Activated CD4-positive, alpha-beta T cell treated with anti-CD3 and anti-CD28 coated beads, Interleukin-2, amount 10 ng/mL, durations not matched to agents 7 days and 5 days (primary cell): ENCODE measurements at regions not wholly inside any gene's neighbourhood (a gene's known extent, or its start where the extent isn't known, plus 50 kb on each side); places are given as distances from the start of the nearest gene placed in this dataset.

Source experiments
- CTCF ChIA-PET: fragments of 350-600 bp; sonication (Branson Sonifier 250); formaldehyde crosslinking; loops from one replicate; lab custom pipeline; 2021; ENCODE audit warnings: antibody characterized with exemption; lab: Charles Lee
- POLR2A ChIA-PET: fragments of 350-600 bp; sonication (Branson Sonifier 250); formaldehyde crosslinking; loops from one replicate; lab custom pipeline; 2021; ENCODE audit warnings: antibody characterized with exemption; lab: Charles Lee
- DNase-seq: peaks from one replicate; pipeline ENCODE4 v3.0.0-alpha.2; 2020
- H3K27ac Mint-ChIP-seq: one replicate; pipeline ENCODE4 v1.8.0; 2021; ENCODE audit warnings: mild to moderate bottlenecking, moderate library complexity, mixed read lengths
- H3K27me3 Mint-ChIP-seq: one replicate; pipeline ENCODE4 v1.8.0; 2021; ENCODE audit warnings: mixed read lengths
- H3K36me3 Mint-ChIP-seq: one replicate; pipeline ENCODE4 v1.8.0; 2021; ENCODE audit warnings: low read depth, mixed read lengths
- H3K4me1 Mint-ChIP-seq: one replicate; pipeline ENCODE4 v1.8.0; 2021; ENCODE audit warnings: mixed read lengths
- H3K4me3 Mint-ChIP-seq: one replicate; pipeline ENCODE4 v1.8.0; 2021; ENCODE audit warnings: mild to moderate bottlenecking, moderate library complexity, mixed read lengths
- H3K9me3 Mint-ChIP-seq: one replicate; pipeline ENCODE4 v1.8.0; 2021; ENCODE audit warnings: mixed read lengths

DNA sequence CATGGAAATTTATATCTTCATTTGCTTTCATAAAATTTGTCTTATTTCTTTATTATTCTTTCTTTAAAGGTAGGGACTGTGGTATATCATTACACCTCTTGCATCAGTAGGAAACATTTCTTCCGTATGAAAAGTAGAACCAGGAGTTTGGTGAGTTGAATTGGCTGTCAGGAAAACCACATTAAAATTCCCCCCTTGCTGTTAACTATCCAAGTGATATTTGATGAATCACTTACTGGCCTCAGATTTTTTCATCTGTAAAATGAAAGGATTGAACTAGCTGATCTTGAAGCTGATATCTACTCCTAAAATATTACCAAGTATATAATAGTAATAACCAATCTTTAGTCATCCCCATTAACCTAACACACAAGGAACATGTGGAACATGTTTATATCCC is 460.9 kb downstream of the GJA1 start:
- ChIA-PET CTCF (no interaction called here), POLR2A (no interaction called here)
- Mint-ChIP-seq H3K9me3 (no peaks in the 10 kb centered on the region), H3K27me3 (no peaks in the 10 kb centered on the region), H3K27ac (no peak overlapping the region), H3K36me3 (no peaks in the 10 kb centered on the region), H3K4me1 (no peaks in the 10 kb centered on the region), H3K4me3 (no peak overlapping the region)
- no peak for DNase-seq

DNA sequence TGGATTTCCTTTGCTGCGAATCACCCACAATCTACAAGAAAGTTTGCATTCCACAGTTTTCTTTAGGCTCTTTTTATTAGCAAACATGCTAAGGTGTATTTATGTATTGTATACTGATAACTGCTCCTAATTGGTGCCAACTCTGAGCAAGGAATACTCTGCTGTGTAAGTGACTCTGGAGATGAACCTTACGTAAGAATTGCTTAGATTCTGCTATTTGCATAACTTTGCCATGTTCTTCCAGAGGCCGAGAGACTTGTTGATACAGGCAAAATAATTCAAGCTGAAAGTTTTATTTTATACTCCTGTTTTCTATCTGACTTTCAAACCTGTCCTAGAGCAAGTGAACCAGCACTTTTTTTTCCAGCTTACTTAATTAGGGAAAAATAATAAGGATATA is 461.3 kb downstream of the GJA1 start:
- no peak for DNase-seq
- Mint-ChIP-seq H3K27ac (no peak overlapping the region), H3K9me3 (no peaks in the 10 kb centered on the region), H3K36me3 (no peaks in the 10 kb centered on the region), H3K4me3 (no peak overlapping the region), H3K4me1 (no peaks in the 10 kb centered on the region), H3K27me3 (no peaks in the 10 kb centered on the region)
- CTCF ChIA-PET = no interaction called here
- POLR2A ChIA-PET = no interaction called here

DNA sequence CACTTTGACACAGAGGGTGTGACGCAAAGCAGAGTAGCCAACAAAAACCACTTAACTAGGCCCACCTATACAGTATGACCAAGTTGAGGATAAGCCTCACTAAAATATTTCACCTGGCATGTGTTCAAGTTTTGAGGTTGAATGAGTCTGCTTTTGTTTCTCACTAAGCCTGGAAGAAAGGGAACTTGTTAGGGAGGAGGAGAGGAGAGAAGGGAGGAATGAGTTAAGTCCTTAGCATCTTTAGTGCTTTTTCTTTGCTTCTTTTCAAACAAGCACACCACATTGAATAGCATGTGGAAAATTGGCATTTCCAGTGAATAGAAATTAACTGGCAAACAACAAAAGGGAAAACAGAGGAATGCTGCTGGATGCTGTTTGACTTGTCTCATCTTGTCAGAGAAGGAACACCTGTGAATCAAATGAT is 461.9 kb downstream of the GJA1 start:
- Mint-ChIP-seq H3K4me1 (no peaks in the 10 kb centered on the region), H3K27me3 (no peaks in the 10 kb centered on the region), H3K27ac (no peak overlapping the region), H3K9me3 (no peaks in the 10 kb centered on the region), H3K36me3 (no peaks in the 10 kb centered on the region), H3K4me3 (no peak overlapping the region)
- POLR2A ChIA-PET = no interaction called here
- CTCF ChIA-PET = no interaction called here
- no peak for DNase-seq

DNA sequence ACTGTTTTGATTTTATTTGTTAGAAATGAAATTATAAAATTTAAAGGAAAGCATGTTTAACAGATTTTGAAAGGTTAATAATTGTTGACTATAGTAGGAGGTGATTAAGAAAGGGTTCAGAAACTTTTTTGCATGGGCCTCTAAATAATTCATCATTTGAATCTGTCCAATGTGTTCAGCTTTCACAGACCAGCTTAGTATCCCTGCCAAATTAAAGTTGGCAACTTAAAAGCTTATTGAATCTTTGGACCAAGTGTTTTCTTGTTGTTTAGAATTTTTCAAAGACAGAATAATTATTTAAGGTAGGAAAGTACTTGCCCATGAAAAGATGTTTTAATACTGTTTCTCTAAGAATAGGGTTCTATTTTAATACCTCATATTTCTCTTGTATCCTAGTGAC is 466.0 kb downstream of the GJA1 start:
- ChIA-PET POLR2A (no interaction called here), CTCF (no interaction called here)
- DNase-seq = no peak
- Mint-ChIP-seq H3K4me1 (no peaks in the 10 kb centered on the region), H3K27me3 (no peaks in the 10 kb centered on the region), H3K9me3 (no peaks in the 10 kb centered on the region), H3K27ac (no peak overlapping the region), H3K36me3 (no peaks in the 10 kb centered on the region), H3K4me3 (no peak overlapping the region)

- H3K27ac Mint-ChIP-seq = no peak overlapping the region
- H3K27me3 Mint-ChIP-seq = no peaks in the 10 kb centered on the region
- no peaks in the 10 kb centered on the region for H3K4me1 Mint-ChIP-seq
- H3K9me3 Mint-ChIP-seq = peaks cover 2% of the 10 kb centered on the region
- H3K4me3 Mint-ChIP-seq = no peak overlapping the region
- CTCF ChIA-PET = no interaction called here
- no peak for DNase-seq
- H3K36me3 Mint-ChIP-seq = no peaks in the 10 kb centered on the region
- POLR2A ChIA-PET = no interaction called here
Measured at GRCh38 chr6:121904559-121904958, 469.1 kb downstream of the GJA1 start.

DNA sequence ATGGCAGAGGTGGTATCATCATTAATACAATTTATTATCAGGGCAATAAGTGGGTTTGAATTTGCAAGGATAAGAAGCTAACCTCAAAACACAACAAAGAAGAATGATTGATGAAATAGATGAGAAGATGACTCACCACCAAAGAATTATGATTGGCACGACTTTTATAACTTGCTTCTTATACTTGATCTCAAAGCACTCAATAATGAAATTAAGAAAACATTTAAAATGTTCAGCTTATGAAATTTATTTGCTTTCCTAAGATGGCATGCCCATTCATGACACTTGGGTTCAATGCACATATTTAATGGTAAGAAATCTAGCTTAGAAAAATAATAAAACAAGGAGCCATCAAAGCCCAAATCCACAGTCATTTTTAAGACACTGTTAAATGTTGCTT is 477.5 kb downstream of the GJA1 start:
- CTCF ChIA-PET = interaction anchor here (0.6 kb wide), 1 partner anchor 739 kb away, joined by 5 read pairs; no protein-coding TSS in a partner anchor
- H3K36me3 Mint-ChIP-seq = no peaks in the 10 kb centered on the region
- POLR2A ChIA-PET = no interaction called here
- H3K27me3 Mint-ChIP-seq = no peaks in the 10 kb centered on the region
- H3K4me3 Mint-ChIP-seq = no peak overlapping the region
- DNase-seq = no peak
- H3K9me3 Mint-ChIP-seq = peaks cover 2% of the 10 kb centered on the region
- no peak overlapping the region for H3K27ac Mint-ChIP-seq
- no peaks in the 10 kb centered on the region for H3K4me1 Mint-ChIP-seq

DNA sequence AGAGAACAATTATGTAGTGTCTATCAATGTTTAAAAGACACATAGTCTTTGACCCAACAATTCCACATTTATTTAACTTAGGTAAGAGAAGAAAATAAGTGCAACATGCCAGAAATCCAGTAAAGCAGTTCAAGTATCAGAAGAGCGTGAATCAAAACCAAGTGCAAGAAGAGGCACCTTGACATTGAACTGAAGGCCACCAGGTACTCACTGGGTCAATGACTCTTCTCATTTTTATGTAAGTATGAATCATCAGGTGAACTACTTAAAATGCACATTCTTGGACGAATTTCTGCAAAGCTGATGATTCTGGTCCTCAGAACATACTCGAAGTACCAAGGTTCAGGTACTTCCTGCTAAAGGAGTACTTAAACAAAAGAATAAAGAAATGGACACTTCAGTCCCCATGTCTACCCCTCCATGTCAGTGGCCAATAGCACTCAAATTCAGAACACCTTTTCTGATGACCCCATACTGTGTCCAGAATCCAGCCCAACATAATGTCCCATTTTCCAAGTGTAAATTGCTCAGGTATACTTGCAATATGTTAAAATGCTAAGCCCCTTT is 481.9 kb downstream of the GJA1 start:
- no peaks in the 10 kb centered on the region for H3K27me3 Mint-ChIP-seq
- ChIA-PET CTCF (no interaction called here), POLR2A (no interaction called here)
- no peak overlapping the region for H3K4me3 Mint-ChIP-seq
- H3K36me3 Mint-ChIP-seq = no peaks in the 10 kb centered on the region
- H3K9me3 Mint-ChIP-seq = no peaks in the 10 kb centered on the region
- H3K27ac Mint-ChIP-seq = no peak overlapping the region
- no peaks in the 10 kb centered on the region for H3K4me1 Mint-ChIP-seq
- DNase-seq = no peak

DNA sequence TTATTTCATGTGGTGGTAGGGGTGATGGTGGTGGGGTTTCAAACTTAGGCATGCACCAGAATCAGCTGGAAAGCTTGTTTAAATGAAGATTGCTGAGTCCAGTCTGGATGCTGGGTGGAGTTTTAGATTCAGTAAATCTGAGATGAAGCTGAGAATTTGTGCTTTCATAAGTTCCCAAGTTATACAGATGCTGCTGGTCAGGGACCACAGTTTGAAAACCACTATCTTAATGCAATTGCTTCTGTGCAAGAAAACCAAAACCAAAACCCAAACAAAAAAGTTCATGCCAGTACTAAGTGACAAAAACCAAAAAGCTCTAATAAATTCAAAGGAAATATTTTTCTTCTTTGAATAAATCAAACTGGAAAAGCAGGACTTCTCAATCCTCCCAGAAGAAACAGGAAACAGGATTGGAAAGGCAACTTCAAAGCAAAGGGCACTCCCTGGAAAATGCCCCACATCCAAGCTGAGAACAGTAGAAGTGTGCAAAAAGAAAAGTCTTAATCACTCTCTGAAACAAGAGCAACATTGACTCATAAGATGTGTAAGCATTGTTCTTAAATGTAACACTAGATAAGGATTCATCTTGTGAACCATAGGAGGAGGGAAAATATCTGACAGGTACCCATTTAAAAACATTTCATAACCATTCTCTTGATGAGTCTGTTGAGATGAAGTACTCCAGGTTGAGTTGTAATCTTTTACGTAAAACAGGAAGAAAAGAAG is 481.5 kb upstream of the HSF2 start:
- POLR2A ChIA-PET = no interaction called here
- H3K36me3 Mint-ChIP-seq = no peaks in the 10 kb centered on the region
- no peak overlapping the region for H3K27ac Mint-ChIP-seq
- H3K4me1 Mint-ChIP-seq = no peaks in the 10 kb centered on the region
- no peak overlapping the region for H3K4me3 Mint-ChIP-seq
- no peak for DNase-seq
- no peaks in the 10 kb centered on the region for H3K27me3 Mint-ChIP-seq
- CTCF ChIA-PET = no interaction called here
- no peaks in the 10 kb centered on the region for H3K9me3 Mint-ChIP-seq

- Mint-ChIP-seq H3K9me3 (no peaks in the 10 kb centered on the region), H3K27me3 (no peaks in the 10 kb centered on the region), H3K4me3 (no peak overlapping the region), H3K36me3 (no peaks in the 10 kb centered on the region), H3K4me1 (peaks cover 5% of the 10 kb centered on the region), H3K27ac (no peak overlapping the region)
- no peak for DNase-seq
- POLR2A ChIA-PET = no interaction called here
- CTCF ChIA-PET = interaction anchor here (0.5 kb wide), 1 partner anchor 22 kb away, joined by 4 read pairs; no protein-coding TSS in a partner anchor
Measured at GRCh38 chr6:121920616-121921015, 478.8 kb upstream of the HSF2 start.

DNA sequence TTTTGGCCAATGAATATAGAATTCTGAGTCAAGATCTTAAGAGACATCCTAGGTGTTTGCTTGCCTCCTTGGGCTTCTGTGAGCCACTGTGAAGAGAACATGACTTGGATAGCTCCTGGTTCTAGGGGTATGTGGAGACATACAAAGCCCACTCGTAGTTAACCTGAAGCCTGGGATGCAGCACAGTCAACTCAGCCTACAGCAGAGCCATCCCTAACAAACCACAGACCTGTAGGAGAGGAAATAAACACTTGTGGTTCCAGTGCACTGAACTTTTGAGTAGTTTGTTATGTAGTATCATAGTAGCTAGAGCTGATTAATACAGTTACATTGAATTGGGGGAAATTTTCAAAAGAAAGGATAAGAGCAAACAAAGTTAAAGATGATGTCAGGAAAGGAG is 474.4 kb upstream of the HSF2 start:
- no peak for DNase-seq
- H3K9me3 Mint-ChIP-seq = no peaks in the 10 kb centered on the region
- POLR2A ChIA-PET = no interaction called here
- H3K27ac Mint-ChIP-seq = no peak overlapping the region
- H3K36me3 Mint-ChIP-seq = no peaks in the 10 kb centered on the region
- no peaks in the 10 kb centered on the region for H3K27me3 Mint-ChIP-seq
- no peak overlapping the region for H3K4me3 Mint-ChIP-seq
- H3K4me1 Mint-ChIP-seq = peaks cover 5% of the 10 kb centered on the region
- CTCF ChIA-PET = no interaction called here

DNA sequence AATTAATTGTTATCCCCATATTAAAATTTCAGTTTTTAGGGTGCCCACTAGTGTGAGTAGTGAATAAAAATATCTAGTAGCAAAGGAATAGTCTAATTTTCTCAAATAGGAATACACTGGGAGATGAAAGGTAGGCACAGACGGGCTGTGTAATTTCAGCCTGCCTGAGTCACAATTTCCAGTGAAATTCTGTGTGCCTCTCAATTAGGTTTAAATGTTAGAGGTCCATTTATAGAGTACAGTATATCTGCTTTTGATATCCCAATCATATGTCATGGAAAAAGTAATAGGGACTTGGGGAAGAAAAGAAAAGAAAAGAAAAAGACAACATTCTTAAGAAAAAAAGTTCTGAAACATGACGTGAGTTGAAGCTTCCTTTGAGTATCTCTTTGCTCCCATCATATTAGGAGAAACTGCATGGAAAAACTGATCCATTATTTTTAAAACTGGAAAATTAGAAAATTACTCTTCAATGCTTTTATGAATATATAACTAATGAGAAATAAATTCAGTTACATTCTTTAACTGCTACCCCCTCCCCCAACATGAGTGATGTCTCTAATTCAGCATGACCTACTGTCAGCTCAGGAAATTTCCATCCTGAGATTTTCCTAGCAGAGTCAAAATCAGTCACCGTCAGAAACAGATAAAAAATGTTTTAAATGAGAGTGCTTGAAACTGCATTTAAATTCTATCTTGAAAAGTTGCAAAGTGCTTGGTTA is 473.8 kb upstream of the HSF2 start:
- DNase-seq = no peak
- no peaks in the 10 kb centered on the region for H3K36me3 Mint-ChIP-seq
- peaks cover 5% of the 10 kb centered on the region for H3K4me1 Mint-ChIP-seq
- no peaks in the 10 kb centered on the region for H3K27me3 Mint-ChIP-seq
- ChIA-PET CTCF (no interaction called here), POLR2A (no interaction called here)
- H3K27ac Mint-ChIP-seq = no peak overlapping the region
- no peaks in the 10 kb centered on the region for H3K9me3 Mint-ChIP-seq
- H3K4me3 Mint-ChIP-seq = no peak overlapping the region

DNA sequence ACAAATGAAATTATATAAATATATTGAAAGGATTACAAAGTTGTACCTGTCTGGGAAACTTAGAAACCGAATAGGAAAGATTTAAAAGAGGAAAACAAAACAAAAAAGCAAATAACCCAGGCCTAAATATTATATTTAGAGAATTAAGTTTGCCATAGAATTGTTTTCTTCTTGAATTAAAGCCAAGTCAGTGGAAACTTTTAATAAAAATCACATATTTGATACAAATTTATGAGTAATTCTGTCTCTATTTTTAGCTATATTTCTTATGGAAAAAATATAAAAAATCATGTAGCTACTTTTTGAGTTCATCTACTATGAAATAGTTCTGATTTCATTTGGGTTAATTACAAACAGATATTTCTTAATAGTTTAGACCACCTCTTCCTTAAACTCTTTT is 470.2 kb upstream of the HSF2 start:
- no peak overlapping the region for H3K27ac Mint-ChIP-seq
- peaks cover 5% of the 10 kb centered on the region for H3K4me1 Mint-ChIP-seq
- ChIA-PET POLR2A (no interaction called here), CTCF (no interaction called here)
- no peaks in the 10 kb centered on the region for H3K27me3 Mint-ChIP-seq
- no peaks in the 10 kb centered on the region for H3K9me3 Mint-ChIP-seq
- no peak for DNase-seq
- H3K4me3 Mint-ChIP-seq = no peak overlapping the region
- H3K36me3 Mint-ChIP-seq = no peaks in the 10 kb centered on the region

- H3K36me3 Mint-ChIP-seq = no peaks in the 10 kb centered on the region
- H3K27ac Mint-ChIP-seq = no peak overlapping the region
- no peaks in the 10 kb centered on the region for H3K9me3 Mint-ChIP-seq
- ChIA-PET CTCF (no interaction called here), POLR2A (no interaction called here)
- no peak overlapping the region for H3K4me3 Mint-ChIP-seq
- no peaks in the 10 kb centered on the region for H3K27me3 Mint-ChIP-seq
- H3K4me1 Mint-ChIP-seq = no peaks in the 10 kb centered on the region
- DNase-seq = no peak
Measured at GRCh38 chr6:121932076-121932991, 467.1 kb upstream of the HSF2 start.
